ENCODE measurements at regions not wholly inside any gene's neighbourhood (a gene's known extent, or its start where the extent isn't known, plus 50 kb on each side); places are given as distances from the start of the nearest gene placed in this dataset.

- TF ChIP-seq GATA2 (IDR thresholded peaks at IDR 0.05; ENCODE audit: low read depth, low read length): no peak
- TF ChIP-seq GATA3 (IDR thresholded peaks at IDR 0.05; ENCODE audit: low read depth, low read length): no peak
Measured at GRCh38 chr5:7225826-7226225, 170.1 kb upstream of the ADCY2 start.
